C4-2B (cell line): ENCODE measurements at regions not wholly inside any gene's neighbourhood (a gene's known extent, or its start where the extent isn't known, plus 50 kb on each side); places are given as distances from the start of the nearest gene placed in this dataset.

Experiments used
- ZFX ChIP-seq: fragments of 450-650 bp; IDR thresholded peaks from 2 replicates; pipeline ENCODE4 v1.6.1; 2017
- TF ChIP-seq, protein P1 (sequence below): fragments of 450-650 bp; conservative IDR thresholded peaks from 2 replicates; pipeline ENCODE4 v1.5.1; 2017; ENCODE audit warnings: mild to moderate bottlenecking

DNA sequence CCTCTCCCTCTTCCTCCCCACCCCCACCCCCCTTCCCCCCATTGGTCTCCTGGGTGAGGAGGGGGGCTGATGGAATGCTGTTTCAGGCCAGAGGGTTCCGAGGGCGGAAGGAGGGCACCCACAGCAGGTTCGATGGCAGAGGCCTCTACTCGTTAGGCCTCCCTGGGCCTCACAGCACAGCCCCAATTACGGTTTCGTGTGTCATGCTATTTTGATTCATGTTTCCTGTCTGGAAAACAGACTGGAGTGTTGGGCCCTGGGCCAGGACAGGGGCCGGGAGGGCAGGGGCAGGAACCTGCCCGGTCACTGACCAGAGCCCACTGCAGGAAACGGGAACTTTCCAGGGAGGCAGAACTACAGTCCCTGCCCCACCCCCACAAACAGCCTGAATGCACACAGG, 138.2 kb downstream of the C16orf95 start:
- TF ChIP-seq, protein P1, sequence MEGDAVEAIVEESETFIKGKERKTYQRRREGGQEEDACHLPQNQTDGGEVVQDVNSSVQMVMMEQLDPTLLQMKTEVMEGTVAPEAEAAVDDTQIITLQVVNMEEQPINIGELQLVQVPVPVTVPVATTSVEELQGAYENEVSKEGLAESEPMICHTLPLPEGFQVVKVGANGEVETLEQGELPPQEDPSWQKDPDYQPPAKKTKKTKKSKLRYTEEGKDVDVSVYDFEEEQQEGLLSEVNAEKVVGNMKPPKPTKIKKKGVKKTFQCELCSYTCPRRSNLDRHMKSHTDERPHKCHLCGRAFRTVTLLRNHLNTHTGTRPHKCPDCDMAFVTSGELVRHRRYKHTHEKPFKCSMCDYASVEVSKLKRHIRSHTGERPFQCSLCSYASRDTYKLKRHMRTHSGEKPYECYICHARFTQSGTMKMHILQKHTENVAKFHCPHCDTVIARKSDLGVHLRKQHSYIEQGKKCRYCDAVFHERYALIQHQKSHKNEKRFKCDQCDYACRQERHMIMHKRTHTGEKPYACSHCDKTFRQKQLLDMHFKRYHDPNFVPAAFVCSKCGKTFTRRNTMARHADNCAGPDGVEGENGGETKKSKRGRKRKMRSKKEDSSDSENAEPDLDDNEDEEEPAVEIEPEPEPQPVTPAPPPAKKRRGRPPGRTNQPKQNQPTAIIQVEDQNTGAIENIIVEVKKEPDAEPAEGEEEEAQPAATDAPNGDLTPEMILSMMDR, result no peak
- no peak for TF ChIP-seq ZFX
